GM12878 (cell line): ENCODE measurements at regions not wholly inside any gene's neighbourhood (a gene's known extent, or its start where the extent isn't known, plus 50 kb on each side); places are given as distances from the start of the nearest gene placed in this dataset.

Source experiments
- ASH2L ChIP-seq: fragments of 300-600, 200-600 bp; sonication (generic); IDR thresholded peaks from 2 replicates; pipeline ENCODE4 v1.6.1; 2017; ENCODE audit warnings: low read depth, mild to moderate bottlenecking, borderline replicate concordance
- CBX5 ChIP-seq: sonication (generic); IDR thresholded peaks from 2 replicates; pipeline ENCODE4 v1.6.1; 2016; ENCODE audit warnings: low read depth, moderate library complexity, mild to moderate bottlenecking, inconsistent platforms
- KLF5 ChIP-seq: fragments of 450-650 bp; IDR thresholded peaks from 2 replicates; pipeline ENCODE4 v1.6.1; 2014; ENCODE audit warnings: mild to moderate bottlenecking; ENCODE audit not compliant: partially characterized antibody
- NR2C2 ChIP-seq: IDR thresholded peaks from 2 replicates; pipeline ENCODE4 v1.6.1; 2011; ENCODE audit warnings: borderline replicate concordance, low read depth; ENCODE audit not compliant: control insufficient read depth, insufficient read length
- TCF3 ChIP-seq: IDR thresholded peaks from 2 replicates; pipeline ENCODE4 v1.6.1; 2012; ENCODE audit warnings: low read depth, mild to moderate bottlenecking, low read length, borderline replicate concordance; ENCODE audit not compliant: insufficient read depth
- YY1 ChIP-seq: IDR thresholded peaks from 2 replicates; pipeline ENCODE4 v1.6.1; 2011; ENCODE audit warnings: low read depth, mild to moderate bottlenecking, low read length
- ZNF384 ChIP-seq: IDR thresholded peaks from 2 replicates; pipeline ENCODE4 v1.6.1; 2012; ENCODE audit warnings: low read depth, mild to moderate bottlenecking, low read length, improper control_type of control experiment, borderline replicate concordance
- TF ChIP-seq, protein P1 (sequence below), 3 experiments: IDR thresholded peaks in 2 of 3; conservative IDR thresholded peaks in 1 of 3; 2 replicates each; pipeline ENCODE4 v1.5.1; 2011; ENCODE audit warnings: low read depth in 3 of 3, low read length in 3 of 3, mild to moderate bottlenecking in 3 of 3, control low read depth in 2 of 3, moderate library complexity in 2 of 3, inconsistent platforms in 1 of 3, mixed read lengths in 1 of 3; ENCODE audit not compliant: control insufficient read depth in 2 of 3, insufficient read depth in 1 of 3; ENCODE audit errors: extremely low read depth in 1 of 3
- TF ChIP-seq, protein P2 (sequence below): fragments of 450-650 bp; formaldehyde crosslinking; IDR thresholded peaks from 2 replicates; pipeline ENCODE4 v1.5.0; 2022; ENCODE audit warnings: mild to moderate bottlenecking, missing genetic modification characterization

GRCh38 chr3:126287536-126288241 lies 69.5 kb downstream of the KLF15 start:
- TF ChIP-seq TCF3 (no peak), ZNF384 (no peak), NR2C2 (no peak), ASH2L (no peak), KLF5 (no peak), CBX5 (no peak), YY1 (no peak)
- TF ChIP-seq, protein P1, sequence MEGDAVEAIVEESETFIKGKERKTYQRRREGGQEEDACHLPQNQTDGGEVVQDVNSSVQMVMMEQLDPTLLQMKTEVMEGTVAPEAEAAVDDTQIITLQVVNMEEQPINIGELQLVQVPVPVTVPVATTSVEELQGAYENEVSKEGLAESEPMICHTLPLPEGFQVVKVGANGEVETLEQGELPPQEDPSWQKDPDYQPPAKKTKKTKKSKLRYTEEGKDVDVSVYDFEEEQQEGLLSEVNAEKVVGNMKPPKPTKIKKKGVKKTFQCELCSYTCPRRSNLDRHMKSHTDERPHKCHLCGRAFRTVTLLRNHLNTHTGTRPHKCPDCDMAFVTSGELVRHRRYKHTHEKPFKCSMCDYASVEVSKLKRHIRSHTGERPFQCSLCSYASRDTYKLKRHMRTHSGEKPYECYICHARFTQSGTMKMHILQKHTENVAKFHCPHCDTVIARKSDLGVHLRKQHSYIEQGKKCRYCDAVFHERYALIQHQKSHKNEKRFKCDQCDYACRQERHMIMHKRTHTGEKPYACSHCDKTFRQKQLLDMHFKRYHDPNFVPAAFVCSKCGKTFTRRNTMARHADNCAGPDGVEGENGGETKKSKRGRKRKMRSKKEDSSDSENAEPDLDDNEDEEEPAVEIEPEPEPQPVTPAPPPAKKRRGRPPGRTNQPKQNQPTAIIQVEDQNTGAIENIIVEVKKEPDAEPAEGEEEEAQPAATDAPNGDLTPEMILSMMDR (IDR thresholded peaks at IDR 0.05 in 2 of 3, conservative IDR thresholded peaks at IDR 0.05 in 1 of 3; ENCODE audit: control insufficient read depth in 2 of 3, extremely low read depth in 1 of 3, insufficient read depth in 1 of 3, low read depth in 3 of 3, low read length in 3 of 3) = no peak
- TF ChIP-seq, protein P2, sequence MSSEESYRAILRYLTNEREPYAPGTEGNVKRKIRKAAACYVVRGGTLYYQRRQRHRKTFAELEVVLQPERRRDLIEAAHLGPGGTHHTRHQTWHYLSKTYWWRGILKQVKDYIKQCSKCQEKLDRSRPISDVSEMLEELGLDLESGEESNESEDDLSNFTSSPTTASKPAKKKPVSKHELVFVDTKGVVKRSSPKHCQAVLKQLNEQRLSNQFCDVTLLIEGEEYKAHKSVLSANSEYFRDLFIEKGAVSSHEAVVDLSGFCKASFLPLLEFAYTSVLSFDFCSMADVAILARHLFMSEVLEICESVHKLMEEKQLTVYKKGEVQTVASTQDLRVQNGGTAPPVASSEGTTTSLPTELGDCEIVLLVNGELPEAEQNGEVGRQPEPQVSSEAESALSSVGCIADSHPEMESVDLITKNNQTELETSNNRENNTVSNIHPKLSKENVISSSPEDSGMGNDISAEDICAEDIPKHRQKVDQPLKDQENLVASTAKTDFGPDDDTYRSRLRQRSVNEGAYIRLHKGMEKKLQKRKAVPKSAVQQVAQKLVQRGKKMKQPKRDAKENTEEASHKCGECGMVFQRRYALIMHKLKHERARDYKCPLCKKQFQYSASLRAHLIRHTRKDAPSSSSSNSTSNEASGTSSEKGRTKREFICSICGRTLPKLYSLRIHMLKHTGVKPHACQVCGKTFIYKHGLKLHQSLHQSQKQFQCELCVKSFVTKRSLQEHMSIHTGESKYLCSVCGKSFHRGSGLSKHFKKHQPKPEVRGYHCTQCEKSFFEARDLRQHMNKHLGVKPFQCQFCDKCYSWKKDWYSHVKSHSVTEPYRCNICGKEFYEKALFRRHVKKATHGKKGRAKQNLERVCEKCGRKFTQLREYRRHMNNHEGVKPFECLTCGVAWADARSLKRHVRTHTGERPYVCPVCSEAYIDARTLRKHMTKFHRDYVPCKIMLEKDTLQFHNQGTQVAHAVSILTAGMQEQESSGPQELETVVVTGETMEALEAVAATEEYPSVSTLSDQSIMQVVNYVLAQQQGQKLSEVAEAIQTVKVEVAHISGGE (CRISPR knock-in tag) = no peak
